ENCODE measurements at regions not wholly inside any gene's neighbourhood (a gene's known extent, or its start where the extent isn't known, plus 50 kb on each side); places are given as distances from the start of the nearest gene placed in this dataset.

GRCh38 chrX:9188117-9188516 is 154.2 kb upstream of the FAM9B start:
- TF ChIP-seq EZH2 (IDR thresholded peaks at IDR 0.05; ENCODE audit: insufficient read depth, poor library complexity, severe bottlenecking) (no peak), EZH2phosphoT487 (IDR thresholded peaks at IDR 0.05; ENCODE audit: insufficient read depth, low read depth) (no peak)

Data from GM23248 (cell line).